Mesenchymal stem cell (in vitro differentiated cells and primary cell): ENCODE measurements at regions not wholly inside any gene's neighbourhood (a gene's known extent, or its start where the extent isn't known, plus 50 kb on each side); places are given as distances from the start of the nearest gene placed in this dataset.
"Not testable (repeated sequence)": the region's sequence is repeated elsewhere in the genome, so short reads cannot be mapped to it uniquely, and the experiment has no call there.

Source experiments
- DNase-seq: peaks from one replicate; pipeline ENCODE4 v3.0.0-alpha.2; 2013
- H2AFZ ChIP-seq: one replicate; pipeline ENCODE4 v1.6.1; 2013; ENCODE audit warnings: low read depth, mild to moderate bottlenecking, control low read depth, inconsistent platforms, low read length, moderate library complexity
- H2AK5ac ChIP-seq: 2 replicates; pipeline ENCODE4 v1.6.1; 2013; ENCODE audit warnings: low read length, moderate library complexity, mild to moderate bottlenecking, inconsistent platforms; ENCODE audit not compliant: severe bottlenecking
- H2BK120ac ChIP-seq: one replicate; pipeline ENCODE4 v1.6.1; 2013; ENCODE audit warnings: low read depth, mild to moderate bottlenecking, inconsistent platforms, low read length, moderate library complexity
- H2BK12ac ChIP-seq, 2 experiments: one replicate each; pipeline ENCODE4 v1.6.1; 2013; ENCODE audit warnings: inconsistent platforms in 2 of 2, low read length in 2 of 2, mild to moderate bottlenecking in 2 of 2, moderate library complexity in 2 of 2, control low read depth in 1 of 2
- H2BK15ac ChIP-seq: one replicate; pipeline ENCODE4 v1.6.1; 2013; ENCODE audit warnings: mild to moderate bottlenecking, low read depth, inconsistent platforms; ENCODE audit not compliant: poor library complexity, severe bottlenecking
- H2BK5ac ChIP-seq: 2 replicates; pipeline ENCODE4 v1.6.1; 2013; ENCODE audit warnings: low read depth, mild to moderate bottlenecking, low read length, control low read depth, inconsistent platforms; ENCODE audit not compliant: poor library complexity, severe bottlenecking
- H3K14ac ChIP-seq, 2 experiments: one replicate each; pipeline ENCODE4 v1.6.1; 2013; ENCODE audit warnings: inconsistent platforms in 2 of 2, low read length in 2 of 2, control low read depth in 1 of 2, mild to moderate bottlenecking in 1 of 2, moderate library complexity in 1 of 2
- H3K18ac ChIP-seq, 2 experiments: one replicate each; pipeline ENCODE4 v1.6.1; 2013; ENCODE audit warnings: inconsistent platforms in 2 of 2, low read length in 2 of 2, control low read depth in 1 of 2, low read depth in 1 of 2, mild to moderate bottlenecking in 1 of 2
- H3K23ac ChIP-seq, 2 experiments: one replicate each; pipeline ENCODE4 v1.6.1; 2013; ENCODE audit warnings: inconsistent platforms in 2 of 2, low read length in 2 of 2, mild to moderate bottlenecking in 2 of 2, moderate library complexity in 2 of 2, control low read depth in 1 of 2
- H3K27ac ChIP-seq: 2 replicates; pipeline ENCODE4 v1.5.1; 2013; ENCODE audit warnings: mild to moderate bottlenecking, moderate library complexity, low read length, control low read depth, inconsistent platforms; ENCODE audit not compliant: poor library complexity, severe bottlenecking
- H3K27me3 ChIP-seq, 2 experiments: 2 replicates each; pipeline versions ENCODE4 v1.6.1 to v1.7.0; 2013; ENCODE audit warnings: low read length in 2 of 2, mild to moderate bottlenecking in 2 of 2, moderate library complexity in 2 of 2, control low read depth in 1 of 2, inconsistent platforms in 1 of 2; ENCODE audit not compliant: control insufficient read depth in 1 of 2, insufficient read depth in 1 of 2
- H3K36me3 ChIP-seq, 2 experiments: 2 replicates each; pipeline versions ENCODE4 v1.6.1 to v1.7.0; 2013; ENCODE audit warnings: low read length in 2 of 2, control low read depth in 1 of 2, inconsistent platforms in 1 of 2, low read depth in 1 of 2, mild to moderate bottlenecking in 1 of 2; ENCODE audit not compliant: insufficient read depth in 2 of 2, control insufficient read depth in 1 of 2
- H3K4ac ChIP-seq, 2 experiments: one replicate each; pipeline ENCODE4 v1.6.1; 2013; ENCODE audit warnings: inconsistent platforms in 2 of 2, low read length in 2 of 2, mild to moderate bottlenecking in 2 of 2, moderate library complexity in 2 of 2, control low read depth in 1 of 2, low read depth in 1 of 2
- H3K4me1 ChIP-seq: 2 replicates; pipeline ENCODE4 v1.6.1; 2013; ENCODE audit warnings: low read depth, low read length, control low read depth; ENCODE audit not compliant: control insufficient read depth, insufficient read depth
- H3K4me2 ChIP-seq: 2 replicates; pipeline ENCODE4 v1.6.1; 2013; ENCODE audit warnings: low read length, mild to moderate bottlenecking, inconsistent platforms; ENCODE audit not compliant: poor library complexity, severe bottlenecking
- H3K4me3 ChIP-seq, 2 experiments: 2 replicates each; pipeline versions ENCODE4 v1.5.1 to v1.7.0; 2013; ENCODE audit warnings: low read length in 2 of 2, mild to moderate bottlenecking in 2 of 2, control low read depth in 1 of 2, low read depth in 1 of 2; ENCODE audit not compliant: insufficient read depth in 1 of 2
- H3K79me1 ChIP-seq: replicated peaks from 2 replicates; pipeline ENCODE4 v1.6.1; 2013; ENCODE audit warnings: mild to moderate bottlenecking, control low read depth, low read length, inconsistent platforms; ENCODE audit not compliant: poor library complexity, severe bottlenecking
- H3K9ac ChIP-seq: 2 replicates; pipeline ENCODE4 v1.7.0; 2013; ENCODE audit warnings: mild to moderate bottlenecking, low read length, moderate library complexity
- H3K9me3 ChIP-seq: 2 replicates; pipeline ENCODE4 v1.7.0; 2013; ENCODE audit warnings: mild to moderate bottlenecking, low read length; ENCODE audit not compliant: control insufficient read depth
- H4K8ac ChIP-seq: one replicate; pipeline ENCODE4 v1.6.1; 2013; ENCODE audit warnings: inconsistent platforms, mild to moderate bottlenecking, low read length, moderate library complexity
- H4K91ac ChIP-seq: one replicate; pipeline ENCODE4 v1.6.1; 2013; ENCODE audit warnings: mild to moderate bottlenecking, low read length, inconsistent platforms
- WGBS: methylation state at CpG from one replicate; pipeline ENCODE4 v1.1.7; 2013; ENCODE audit warnings: mixed read lengths; 5-methylcytosine and 5-hydroxymethylcytosine counted together

- not testable (repeated sequence) for H3K27me3 ChIP-seq, H3K27ac ChIP-seq, H3K9me3 ChIP-seq, H4K91ac ChIP-seq, H3K36me3 ChIP-seq, H3K14ac ChIP-seq, H2AK5ac ChIP-seq, H3K4me1 ChIP-seq, H2BK5ac ChIP-seq, H2BK12ac ChIP-seq, H3K4me2 ChIP-seq, H4K8ac ChIP-seq, DNase-seq, H3K9ac ChIP-seq, H3K4ac ChIP-seq, H2BK120ac ChIP-seq, H3K4me3 ChIP-seq, H3K79me1 ChIP-seq, H3K18ac ChIP-seq, H2AFZ ChIP-seq, H3K23ac ChIP-seq, H2BK15ac ChIP-seq
- 100% methylated on average over 1 of the region's 1 CpG for WGBS
Measured at GRCh38 chr15:96058852-96059103, 271.7 kb upstream of the NR2F2 start.

- not testable (repeated sequence) for H2BK12ac ChIP-seq, DNase-seq, H2BK5ac ChIP-seq, H3K14ac ChIP-seq, H3K18ac ChIP-seq, H4K8ac ChIP-seq, H4K91ac ChIP-seq, H3K9ac ChIP-seq, H3K23ac ChIP-seq, H3K79me1 ChIP-seq, H3K27ac ChIP-seq, H3K9me3 ChIP-seq, H3K4me3 ChIP-seq, H3K4me1 ChIP-seq, H2AFZ ChIP-seq, H2BK15ac ChIP-seq, H2AK5ac ChIP-seq, H3K36me3 ChIP-seq, H3K27me3 ChIP-seq, H3K4me2 ChIP-seq, H3K4ac ChIP-seq, H2BK120ac ChIP-seq
- WGBS, result 64% methylated on average over 4 of the region's 5 CpGs
Measured at GRCh38 chr15:96060591-96060990, 269.9 kb upstream of the NR2F2 start.

- Histone ChIP-seq H3K27ac (no peak overlapping the region), H2BK5ac (no peak overlapping the region), H2BK12ac (no peak overlapping the region), H3K4me3 (no peak overlapping the region), H3K23ac (no peak overlapping the region), H2BK120ac (no peak overlapping the region), H2BK15ac (no peak overlapping the region), H3K4me2 (no peak overlapping the region), H4K8ac (no peak overlapping the region), H3K14ac (no peak overlapping the region), H2AFZ (no peak overlapping the region), H3K36me3 (no peaks in the 10 kb centered on the region), H2AK5ac (no peak overlapping the region), H3K9me3 (no peaks in the 10 kb centered on the region), H3K4ac (no peak overlapping the region), H3K4me1 (no peaks in the 10 kb centered on the region), H3K18ac (peak overlapping the region in 1 of 2 experiments; percentile 59), H3K9ac (no peak overlapping the region), H3K79me1 (no peaks in the 10 kb centered on the region), H4K91ac (no peak overlapping the region), H3K27me3 (no peaks in the 10 kb centered on the region)
- DNase-seq, result peak; percentile 67
- WGBS, result 80% methylated on average over 3 of the region's 3 CpGs
Measured at GRCh38 chr15:96064351-96064756, 266.1 kb upstream of the NR2F2 start.

- Histone ChIP-seq H3K27ac (no peak overlapping the region), H3K4ac (no peak overlapping the region), H3K4me2 (no peak overlapping the region), H3K9me3 (no peaks in the 10 kb centered on the region), H3K4me1 (no peaks in the 10 kb centered on the region), H3K27me3 (no peaks in the 10 kb centered on the region), H3K9ac (no peak overlapping the region), H3K4me3 (no peak overlapping the region), H2BK5ac (no peak overlapping the region), H2AFZ (no peak overlapping the region), H2BK15ac (no peak overlapping the region), H3K23ac (no peak overlapping the region), H2BK120ac (no peak overlapping the region), H3K36me3 (no peaks in the 10 kb centered on the region), H4K8ac (no peak overlapping the region), H2AK5ac (no peak overlapping the region), H3K14ac (no peak overlapping the region), H2BK12ac (no peak overlapping the region), H4K91ac (no peak overlapping the region), H3K79me1 (no peaks in the 10 kb centered on the region), H3K18ac (no peak overlapping the region)
- DNase-seq, result no peak
- WGBS, result over 99% methylated on average over 3 of the region's 4 CpGs
Measured at GRCh38 chr15:96066126-96066525, 264.4 kb upstream of the NR2F2 start.
